RWPE2 (cell line): ENCODE measurements at regions not wholly inside any gene's neighbourhood (a gene's known extent, or its start where the extent isn't known, plus 50 kb on each side); places are given as distances from the start of the nearest gene placed in this dataset.

ENCODE experiments used
- ATAC-seq: fragments of 200-7000 bp; cut with Tn5 transposase; 3 replicates; pipeline ENCODE4 v1.9.1; 2021; ENCODE audit warnings: low read depth
- DNase-seq: peaks from one replicate; pipeline ENCODE4 v3.0.0-alpha.2; 2020; ENCODE audit warnings: low spot score
- H3K27ac ChIP-seq: fragments of 450-650 bp; 2 replicates; pipeline ENCODE4 v1.5.1; 2017; ENCODE audit warnings: mild to moderate bottlenecking; ENCODE audit not compliant: poor library complexity, severe bottlenecking
- H3K27me3 ChIP-seq: fragments of 250-450 bp; sonication (Bioruptor Pico); 2 replicates; pipeline ENCODE4 v1.5.1; 2021; ENCODE audit warnings: mild to moderate bottlenecking, moderate library complexity; ENCODE audit not compliant: insufficient read depth, poor library complexity, severe bottlenecking
- H3K36me3 ChIP-seq: fragments of 250-450 bp; sonication (Bioruptor Pico); 2 replicates; pipeline ENCODE4 v1.5.1; 2020; ENCODE audit warnings: low read depth, mild to moderate bottlenecking, moderate library complexity
- H3K4me1 ChIP-seq: fragments of 250-450 bp; sonication (Bioruptor Pico); 2 replicates; pipeline ENCODE4 v1.5.1; 2021; ENCODE audit warnings: mild to moderate bottlenecking, moderate library complexity; ENCODE audit not compliant: insufficient read depth, poor library complexity, severe bottlenecking
- H3K4me3 ChIP-seq: fragments of 250-450 bp; sonication (Bioruptor Pico); 2 replicates; pipeline ENCODE4 v1.5.1; 2021; ENCODE audit warnings: mild to moderate bottlenecking, moderate library complexity; ENCODE audit not compliant: severe bottlenecking
- H3K9me3 ChIP-seq: fragments of 250-450 bp; sonication (Bioruptor Pico); 2 replicates; pipeline ENCODE4 v1.5.1; 2021; ENCODE audit warnings: mild to moderate bottlenecking, moderate library complexity; ENCODE audit not compliant: severe bottlenecking
- CTCF ChIP-seq: fragments of 450-650 bp; IDR thresholded peaks from one replicate; pipeline ENCODE4 v1.5.1; 2017; ENCODE audit warnings: mild to moderate bottlenecking, moderate library complexity; ENCODE audit not compliant: poor library complexity, severe bottlenecking

- Histone ChIP-seq H3K4me3 (no peak overlapping the region), H3K36me3 (no peaks in the 10 kb centered on the region), H3K27ac (no peak overlapping the region), H3K9me3 (no peaks in the 10 kb centered on the region), H3K27me3 (no peaks in the 10 kb centered on the region), H3K4me1 (no peaks in the 10 kb centered on the region)
- TF ChIP-seq CTCF = no peak
- ATAC-seq = no peak
- no peak for DNase-seq
Measured at GRCh38 chr10:120711860-120712259, 139.3 kb upstream of the WDR11 start.

- DNase-seq (no peak), ATAC-seq (no peak)
- Histone ChIP-seq H3K4me3 (no peak overlapping the region), H3K4me1 (no peaks in the 10 kb centered on the region), H3K27ac (no peak overlapping the region), H3K36me3 (no peaks in the 10 kb centered on the region), H3K9me3 (no peaks in the 10 kb centered on the region), H3K27me3 (no peaks in the 10 kb centered on the region)
- no peak for TF ChIP-seq CTCF
Measured at GRCh38 chr10:120713573-120714205, 137.5 kb upstream of the WDR11 start.

- no peak overlapping the region for H3K4me3 ChIP-seq
- TF ChIP-seq CTCF = no peak
- DNase-seq (no peak), ATAC-seq (no peak)
- no peaks in the 10 kb centered on the region for H3K27me3 ChIP-seq
- no peaks in the 10 kb centered on the region for H3K4me1 ChIP-seq
- H3K9me3 ChIP-seq = no peaks in the 10 kb centered on the region
- H3K36me3 ChIP-seq = no peaks in the 10 kb centered on the region
- H3K27ac ChIP-seq = no peak overlapping the region
Measured at GRCh38 chr10:120715171-120715570, 136.0 kb upstream of the WDR11 start.

DNA sequence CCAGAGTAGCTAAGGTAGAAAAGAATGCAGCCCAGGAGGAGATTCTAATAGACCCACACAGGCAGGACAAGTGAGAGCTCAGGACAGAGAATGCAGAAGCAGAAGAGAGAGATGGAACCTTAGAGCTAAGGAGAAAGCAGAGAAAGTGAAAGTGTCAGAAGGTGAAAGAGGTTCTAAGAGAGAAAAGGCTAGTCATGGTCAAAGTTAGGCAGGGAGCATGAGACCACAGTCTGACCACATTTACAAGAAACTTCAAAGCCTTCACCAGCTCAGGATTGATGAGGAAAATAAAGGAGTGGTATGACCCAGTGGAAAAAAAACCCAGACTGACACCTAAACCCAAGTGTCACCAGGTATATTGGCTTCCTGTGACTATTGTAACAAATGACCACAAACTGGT lies 131.8 kb upstream of the WDR11 start:
- Histone ChIP-seq H3K36me3 (no peaks in the 10 kb centered on the region), H3K27ac (no peak overlapping the region), H3K9me3 (no peaks in the 10 kb centered on the region), H3K4me3 (no peak overlapping the region), H3K4me1 (no peaks in the 10 kb centered on the region), H3K27me3 (no peaks in the 10 kb centered on the region)
- TF ChIP-seq CTCF = no peak
- DNase-seq (no peak), ATAC-seq (no peak)

GRCh38 chr10:120727001-120727400 lies 124.2 kb upstream of the WDR11 start:
- Histone ChIP-seq H3K4me1 (peaks cover 10% of the 10 kb centered on the region), H3K27me3 (no peaks in the 10 kb centered on the region), H3K36me3 (no peaks in the 10 kb centered on the region), H3K4me3 (no peak overlapping the region), H3K27ac (no peak overlapping the region), H3K9me3 (no peaks in the 10 kb centered on the region)
- no peak for ATAC-seq
- TF ChIP-seq CTCF = no peak
- DNase-seq = no peak
